Kidney (tissue), 13 donors: ENCODE measurements at regions not wholly inside any gene's neighbourhood (a gene's known extent, or its start where the extent isn't known, plus 50 kb on each side); places are given as distances from the start of the nearest gene placed in this dataset.

Source experiments
- DNase-seq, 5 donors: peaks; one replicate each; pipeline ENCODE4 v3.0.0-alpha.2; 2013 to 2020
- FAIRE-seq: peaks from 2 replicates; lab custom pipeline; 2012; peaks lifted over from hg19 to GRCh38; lab: Jason Lieb, UNC
- H3K27ac ChIP-seq, 2 donors: one replicate each; pipeline ENCODE4 v1.7.0; 2013; ENCODE audit warnings: low read depth in 2 of 2, low read length in 2 of 2, inconsistent platforms in 1 of 2
- H3K27me3 ChIP-seq: one replicate; pipeline ENCODE4 v1.7.1; 2013; ENCODE audit warnings: low read length, inconsistent platforms; ENCODE audit not compliant: control insufficient read depth, insufficient read depth
- H3K36me3 ChIP-seq, 3 donors: one replicate each; pipeline versions ENCODE4 v1.7.0 to v1.7.1; 2013; ENCODE audit warnings: low read length in 3 of 3, control low read depth in 1 of 3, inconsistent platforms in 1 of 3; ENCODE audit not compliant: insufficient read depth in 3 of 3, control insufficient read depth in 2 of 3
- H3K4me1 ChIP-seq, 3 donors: one replicate each; pipeline versions ENCODE4 v1.7.0 to v1.7.1; 2013; ENCODE audit warnings: low read length in 3 of 3, inconsistent platforms in 1 of 3, low read depth in 1 of 3; ENCODE audit not compliant: control insufficient read depth in 2 of 3, insufficient read depth in 2 of 3
- H3K4me3 ChIP-seq, 3 donors: one replicate each; pipeline versions ENCODE4 v1.7.0 to v1.8.1; 2013; ENCODE audit warnings: low read length in 3 of 3, control low read depth in 1 of 3, inconsistent platforms in 1 of 3
- H3K9ac ChIP-seq, 3 donors: one replicate each; pipeline versions ENCODE4 v1.7.0 to v1.7.1; 2013; ENCODE audit warnings: low read length in 3 of 3, control low read depth in 1 of 3, inconsistent platforms in 1 of 3
- H3K9me3 ChIP-seq, 3 donors: one replicate each; pipeline versions ENCODE4 v1.7.0 to v1.7.1; 2013; ENCODE audit warnings: low read length in 3 of 3, control low read depth in 1 of 3, inconsistent platforms in 1 of 3; ENCODE audit not compliant: control insufficient read depth in 2 of 3, insufficient read depth in 1 of 3
- CTCF ChIP-seq: IDR thresholded peaks from 3 replicates; pipeline ENCODE4 v1.5.1; 2012; ENCODE audit warnings: mild to moderate bottlenecking, moderate library complexity, borderline replicate concordance; ENCODE audit not compliant: insufficient read depth; ENCODE audit errors: extremely low read depth
- intact Hi-C: fragments of 100-400 bp; cut with DNase I; formaldehyde crosslinking; loops from one replicate; pipeline ENCODE4 v1.11.1; 2022
- donor health status: control.
- donor health status: control.
- donor health status: control.
- donor health status: control.
- donor health status: control.
- donor health status: DM: yes; HTN: yes; CAD: no.
- donor health status: Normal renal cell carcinoma (clear cell type).

- no peak overlapping the region for H3K9ac ChIP-seq
- no peaks in the 10 kb centered on the region for H3K4me1 ChIP-seq
- TF ChIP-seq CTCF, result no peak
- peaks cover 0 to 8% (median 0%) of the 10 kb centered on the region in 3 donors for H3K9me3 ChIP-seq
- H3K4me3 ChIP-seq, result no peak overlapping the region
- intact Hi-C loops, result no loop called here
- H3K27me3 ChIP-seq, result no peaks in the 10 kb centered on the region
- FAIRE-seq (no peak), DNase-seq (no peak)
- no peaks in the 10 kb centered on the region for H3K36me3 ChIP-seq
- H3K27ac ChIP-seq, result no peak overlapping the region
Measured at GRCh38 chr2:236809716-236810115, 240.1 kb downstream of the ACKR3 start.

DNA sequence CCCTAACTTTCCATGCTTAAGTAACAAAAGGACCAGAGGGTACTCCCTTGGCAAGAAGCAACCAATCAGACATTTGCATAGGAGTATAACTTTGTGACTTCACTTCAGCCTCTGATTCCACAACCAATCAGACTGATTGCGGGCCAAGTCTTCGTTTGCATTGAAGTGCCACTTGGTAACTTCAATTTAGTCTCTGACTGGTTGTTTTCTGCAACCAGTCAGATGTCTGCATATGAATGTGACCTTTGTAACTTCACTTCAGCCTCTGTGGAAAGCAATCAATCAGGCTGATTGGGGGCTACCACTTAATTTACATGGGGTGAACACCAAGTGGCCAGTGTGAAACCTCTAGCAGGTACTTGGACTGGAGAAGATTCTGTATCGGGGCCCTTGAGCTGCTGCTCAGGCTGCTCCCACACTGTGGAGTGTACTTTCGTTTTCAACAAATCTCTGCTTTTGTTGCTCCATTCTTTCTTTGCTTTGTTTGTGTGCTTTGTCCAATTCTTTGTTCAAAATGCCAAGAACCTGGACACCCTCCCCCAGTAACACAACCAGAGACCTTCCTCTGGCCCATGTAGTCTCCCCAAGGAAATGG lies 241.5 kb downstream of the ACKR3 start:
- Histone ChIP-seq H3K27ac (no peak overlapping the region), H3K9ac (no peak overlapping the region), H3K4me1 (no peaks in the 10 kb centered on the region), H3K4me3 (no peak overlapping the region), H3K36me3 (no peaks in the 10 kb centered on the region), H3K9me3 (peaks cover 0 to 8% (median 0%) of the 10 kb centered on the region in 3 donors), H3K27me3 (no peaks in the 10 kb centered on the region)
- no peak for DNase-seq
- intact Hi-C loops, result no loop called here
- FAIRE-seq, result no peak
- no peak for TF ChIP-seq CTCF

GRCh38 chr2:236813766-236814165 lies 244.1 kb downstream of the ACKR3 start:
- Histone ChIP-seq H3K36me3 (no peaks in the 10 kb centered on the region), H3K4me3 (no peak overlapping the region), H3K27ac (no peak overlapping the region), H3K9ac (no peak overlapping the region), H3K9me3 (peaks cover 0 to 8% (median 0%) of the 10 kb centered on the region in 3 donors), H3K27me3 (no peaks in the 10 kb centered on the region), H3K4me1 (peaks cover 0 to 4% (median 0%) of the 10 kb centered on the region in 3 donors)
- no peak for FAIRE-seq
- peak in 1 of 5 donors; percentile 42 for DNase-seq
- TF ChIP-seq CTCF, result no peak
- intact Hi-C loops, result no loop called here

DNA sequence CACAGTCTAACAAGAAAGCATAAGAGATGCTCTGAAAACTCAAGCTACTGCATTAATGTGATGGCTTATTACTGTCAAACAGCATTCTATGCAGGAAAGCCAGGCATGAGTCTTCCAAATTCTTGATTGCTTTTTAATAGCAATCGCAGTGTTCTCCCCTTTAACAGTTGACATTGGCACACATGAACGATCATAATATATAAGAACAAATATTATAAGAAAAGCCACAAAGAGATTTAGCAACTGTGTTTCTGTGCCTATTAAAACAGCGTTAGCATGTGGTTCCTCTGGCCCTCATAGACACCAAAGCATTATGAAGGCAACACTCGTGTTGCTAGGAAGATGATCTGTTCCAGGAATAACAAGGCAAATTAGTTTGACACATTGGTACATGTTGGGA lies 245.0 kb downstream of the ACKR3 start:
- Histone ChIP-seq H3K4me1 (peaks cover 0 to 4% (median 0%) of the 10 kb centered on the region in 3 donors), H3K9me3 (peaks cover 0 to 3% (median 0%) of the 10 kb centered on the region in 3 donors), H3K9ac (no peak overlapping the region), H3K27ac (no peak overlapping the region), H3K4me3 (no peak overlapping the region), H3K27me3 (no peaks in the 10 kb centered on the region), H3K36me3 (no peaks in the 10 kb centered on the region)
- FAIRE-seq (no peak), DNase-seq (no peak)
- intact Hi-C loops, result no loop called here
- TF ChIP-seq CTCF, result no peak
